SK-N-SH treated with all-trans-retinoic acid at 6 μM for 48 hours (cell line): ENCODE measurements at regions not wholly inside any gene's neighbourhood (a gene's known extent, or its start where the extent isn't known, plus 50 kb on each side); places are given as distances from the start of the nearest gene placed in this dataset.

Experiments
- CREB5 ChIP-seq: fragments of 250-450 bp; sonication (Bioruptor Pico); IDR thresholded peaks from 2 replicates; pipeline ENCODE4 v1.5.1; 2020; ENCODE audit warnings: low read depth, mild to moderate bottlenecking, moderate library complexity
- CSDC2 ChIP-seq: fragments of 250-450 bp; sonication (Bioruptor Pico); IDR thresholded peaks from 2 replicates; pipeline ENCODE4 v1.5.0; 2020; ENCODE audit warnings: mild to moderate bottlenecking, moderate library complexity

GRCh38 chr2:53111406-53111805, 656.2 kb upstream of the CHAC2 start:
- TF ChIP-seq CSDC2 (CRISPR knock-in tag) (no peak), CREB5 (no peak)
